ENCODE measurements at regions not wholly inside any gene's neighbourhood (a gene's known extent, or its start where the extent isn't known, plus 50 kb on each side); places are given as distances from the start of the nearest gene placed in this dataset.
"Not testable (repeated sequence)": the region's sequence is repeated elsewhere in the genome, so short reads cannot be mapped to it uniquely, and the experiment has no call there.

DNA sequence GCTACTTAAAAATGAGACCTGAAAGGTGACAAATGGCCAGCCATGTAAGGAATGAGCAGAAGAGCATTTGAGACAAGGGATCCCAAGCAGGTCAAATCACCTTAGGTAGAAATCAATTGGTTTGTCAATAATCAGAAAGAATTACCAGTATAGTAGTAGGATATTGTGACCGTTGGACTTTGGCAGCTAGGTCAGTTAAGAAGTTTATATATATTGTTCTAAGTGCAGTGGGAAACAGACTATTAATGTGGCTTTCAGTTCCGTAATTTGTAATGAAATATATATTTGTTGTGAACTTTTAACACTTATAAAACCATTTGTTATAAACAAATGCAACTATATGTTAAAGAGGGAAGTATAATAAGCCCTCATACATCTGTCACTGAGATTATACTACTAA, 807.9 kb upstream of the SPRY2 start:
- in situ Hi-C loops (cut with HindIII; ENCODE audit: low sequenced_read_pairs): no loop called here

DNA sequence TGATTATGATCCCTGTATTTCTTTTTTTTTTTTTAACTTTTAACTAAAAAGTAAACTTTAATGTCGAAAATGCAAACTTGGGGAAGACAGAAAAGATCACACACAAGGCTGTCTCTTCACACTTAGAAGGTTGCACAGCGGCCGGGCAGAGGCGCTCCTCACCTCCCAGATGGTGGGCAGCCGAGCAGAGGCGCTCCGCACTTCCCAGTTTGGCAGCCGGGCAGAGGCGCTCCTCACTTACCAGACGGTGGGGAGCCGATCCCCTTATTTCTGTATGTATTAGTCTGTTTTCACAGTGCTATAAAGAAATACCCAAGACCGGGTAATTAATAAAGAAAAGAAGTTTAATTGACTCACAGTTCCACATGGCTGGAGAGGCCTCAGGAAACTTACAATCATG, 805.6 kb upstream of the SPRY2 start:
- in situ Hi-C loops (cut with HindIII; ENCODE audit: low sequenced_read_pairs): not testable (repeated sequence)

DNA sequence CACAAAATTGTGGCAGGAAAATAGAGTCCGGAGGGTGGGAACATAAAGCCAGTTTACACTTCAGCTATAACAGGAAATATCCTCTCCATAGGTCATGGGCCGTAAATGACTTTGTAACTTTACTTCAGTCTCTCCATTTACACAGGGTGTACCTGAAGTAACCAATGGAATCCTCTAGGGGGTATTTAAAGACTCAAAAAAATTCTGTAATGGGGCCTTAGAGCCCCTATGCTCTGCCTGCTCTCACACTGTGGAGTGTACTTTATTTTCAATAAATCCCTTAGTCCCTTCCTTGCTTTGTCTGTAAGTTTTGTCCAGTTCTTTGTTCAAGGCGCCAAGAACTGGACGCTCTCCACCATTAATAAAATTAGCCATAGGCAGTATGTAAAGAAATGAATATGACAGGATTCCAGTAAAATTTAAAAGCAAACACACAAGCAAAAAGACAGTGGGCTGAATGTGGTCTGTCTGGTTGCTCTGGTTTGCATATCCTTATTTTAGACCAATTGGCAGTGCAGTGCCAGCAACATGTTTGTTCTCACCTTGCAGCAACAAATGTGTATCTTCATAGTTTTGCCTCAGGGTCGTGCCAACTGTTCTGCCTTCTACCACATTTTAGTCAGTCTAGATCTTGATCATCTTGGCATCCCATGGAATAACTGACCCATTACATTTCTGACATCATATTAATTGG, 801.5 kb upstream of the SPRY2 start:
- in situ Hi-C loops (cut with HindIII; ENCODE audit: low sequenced_read_pairs): no loop called here

DNA sequence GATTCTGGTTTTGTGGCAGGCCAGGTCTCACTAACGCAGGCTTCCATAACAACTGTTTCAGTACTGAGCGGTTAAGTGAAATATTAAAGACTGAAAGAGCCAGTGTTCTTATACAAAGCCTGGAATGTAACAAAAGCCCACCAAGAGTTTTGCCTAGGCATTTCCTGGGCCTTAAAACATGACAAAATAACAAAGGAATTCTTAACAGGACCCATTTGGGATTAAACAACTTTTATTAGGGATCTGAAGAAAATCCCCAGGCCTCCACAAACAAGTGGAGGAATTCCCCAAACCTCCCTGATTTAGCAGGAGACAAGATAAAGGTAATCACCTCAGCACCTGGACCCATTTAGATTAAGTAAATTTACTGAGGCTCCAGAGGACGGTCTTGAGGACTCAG, 799.7 kb upstream of the SPRY2 start:
- in situ Hi-C loops (cut with HindIII; ENCODE audit: low sequenced_read_pairs): no loop called here

DNA sequence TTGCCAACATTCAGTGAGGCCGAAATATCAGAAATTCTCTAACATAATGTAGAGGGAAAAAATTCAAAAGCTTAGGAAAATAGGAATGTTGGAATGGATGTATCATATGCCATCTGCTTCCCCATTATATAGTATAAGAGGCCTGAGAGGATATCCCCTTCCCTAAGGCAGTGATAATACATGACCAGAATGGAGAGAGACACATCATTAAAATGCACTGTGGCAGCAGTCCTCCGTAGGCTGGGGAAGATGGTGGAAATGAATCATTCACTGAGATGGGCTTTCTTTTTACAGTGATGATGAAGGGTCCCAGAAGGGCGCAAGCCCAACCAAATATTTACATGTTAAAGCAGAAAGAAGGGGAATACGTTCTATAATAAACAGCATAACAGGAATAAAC, 799.1 kb upstream of the SPRY2 start:
- in situ Hi-C loops (cut with HindIII; ENCODE audit: low sequenced_read_pairs): no loop called here

DNA sequence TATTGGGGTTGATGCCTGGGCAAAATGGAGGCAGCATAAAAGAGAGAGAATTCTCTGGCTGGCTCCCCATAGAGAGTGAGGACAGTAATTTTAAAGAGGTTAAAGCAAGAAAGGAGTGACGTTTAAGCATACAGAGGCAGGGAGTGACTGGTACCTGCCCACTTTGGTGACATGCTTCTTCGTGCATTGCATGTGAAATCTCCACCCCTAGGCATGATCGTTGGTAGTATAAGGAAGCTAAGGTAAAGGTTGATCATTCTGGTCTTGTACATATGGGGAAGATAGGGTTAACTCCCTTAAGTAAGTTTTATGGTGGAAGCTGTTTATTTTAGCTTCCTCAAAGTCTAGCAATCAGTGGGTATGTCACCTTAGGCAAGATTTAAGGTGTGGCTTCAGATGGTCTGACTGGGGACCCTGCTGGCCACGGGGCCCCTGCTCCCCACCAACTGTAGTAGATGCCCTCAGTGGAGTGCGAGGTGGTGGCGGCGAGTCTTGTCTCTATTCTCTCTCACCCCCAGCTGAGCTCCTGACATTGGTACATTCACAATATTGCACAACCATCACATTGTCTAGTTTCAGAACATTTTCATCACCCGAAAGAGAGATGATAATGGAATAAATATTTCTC, 797.5 kb upstream of the SPRY2 start:
- in situ Hi-C loops (cut with HindIII; ENCODE audit: low sequenced_read_pairs): no loop called here

DNA sequence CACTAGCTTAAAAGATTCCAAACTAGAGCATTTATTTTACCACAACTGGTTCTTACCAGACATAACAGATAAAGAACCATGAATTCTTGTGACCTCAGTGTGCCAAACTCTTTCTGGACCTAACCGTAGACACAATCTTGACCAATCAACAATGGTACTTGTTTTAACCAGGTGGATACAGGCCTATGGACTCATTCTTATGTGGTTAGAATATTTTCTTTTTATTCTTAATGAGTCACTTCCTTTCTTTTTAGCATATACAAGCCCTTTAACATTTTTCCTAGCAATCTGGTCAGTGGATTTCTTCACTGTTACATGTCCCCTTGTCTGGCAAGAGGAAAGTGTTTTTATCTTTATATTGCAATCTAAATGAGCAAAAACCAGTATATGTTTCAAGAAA, 792.1 kb upstream of the SPRY2 start:
- in situ Hi-C loops (cut with HindIII; ENCODE audit: low sequenced_read_pairs): no loop called here

DNA sequence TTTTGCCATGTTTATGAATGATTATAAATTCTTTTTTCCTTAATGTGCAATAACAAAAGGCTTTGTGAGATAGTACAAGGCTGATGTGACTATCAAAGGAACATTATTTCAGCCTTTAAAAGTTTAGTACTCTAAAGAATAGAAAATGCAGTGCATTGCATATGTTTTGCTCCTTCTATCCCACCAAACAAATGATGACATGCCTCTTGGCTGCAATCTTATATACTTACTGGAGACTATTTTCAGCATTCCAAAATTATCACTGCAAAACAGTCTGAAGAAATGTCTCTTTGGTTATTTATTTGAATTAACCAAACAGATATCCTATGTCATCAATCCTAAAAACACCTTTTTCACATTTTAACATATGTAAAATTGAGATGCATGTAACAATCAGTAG, 776.5 kb upstream of the SPRY2 start:
- in situ Hi-C loops (cut with HindIII; ENCODE audit: low sequenced_read_pairs): no loop called here

DNA sequence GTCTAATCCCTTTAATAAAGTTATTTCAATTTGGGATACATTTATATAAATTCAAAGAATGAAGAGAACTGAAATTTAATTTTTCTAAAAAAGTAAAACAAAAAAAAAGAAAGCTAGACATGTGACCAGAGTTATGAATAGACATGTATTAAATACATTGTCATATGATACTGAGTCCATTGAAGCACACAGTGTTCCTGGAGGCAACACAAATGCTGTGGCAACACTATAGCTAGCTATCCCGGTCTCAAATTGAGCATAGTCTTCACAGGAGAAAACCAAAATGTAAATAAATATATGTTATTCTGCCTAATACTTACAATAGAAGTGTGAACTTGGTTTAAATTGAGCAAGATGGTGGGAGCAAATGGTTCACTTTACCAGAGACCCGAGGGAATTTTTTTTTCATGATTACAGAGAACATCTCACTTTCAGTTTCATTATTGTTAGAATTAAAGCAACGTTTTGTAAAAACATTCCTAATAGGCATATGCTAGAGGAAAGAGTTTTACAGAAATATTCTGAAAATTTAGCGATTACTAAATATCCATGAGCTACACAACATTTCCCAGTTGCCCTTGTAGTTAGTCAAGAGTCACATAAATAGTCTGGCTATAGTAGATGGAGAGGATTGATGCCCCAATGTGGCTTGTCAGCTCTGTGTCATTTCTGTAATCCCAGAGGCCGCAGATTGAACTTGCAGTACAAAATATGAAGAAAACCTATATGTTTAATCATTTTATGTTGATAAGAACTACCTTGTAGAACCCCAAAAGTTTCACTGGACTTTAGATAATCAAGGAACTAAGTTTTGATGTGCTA, 775.7 kb upstream of the SPRY2 start:
- in situ Hi-C loops (cut with HindIII; ENCODE audit: low sequenced_read_pairs): no loop called here

DNA sequence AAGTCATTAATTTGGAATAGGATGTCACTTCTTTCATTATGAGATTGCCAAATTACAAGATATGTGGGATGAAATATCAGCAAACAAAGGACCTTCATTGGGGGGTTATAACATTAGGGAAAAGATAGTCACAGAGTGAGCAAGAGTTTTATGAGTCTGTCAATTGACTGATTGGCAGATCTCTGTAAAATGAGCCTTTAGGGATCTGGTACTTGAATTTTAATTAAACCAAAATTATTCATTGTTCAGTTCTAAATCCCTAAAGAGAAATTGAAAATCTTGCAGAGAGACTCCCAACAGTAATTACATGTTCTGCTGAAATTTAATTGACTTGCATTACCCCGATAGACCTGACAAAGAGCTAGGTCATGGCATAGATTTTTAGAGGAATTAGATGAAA, 768.1 kb upstream of the SPRY2 start:
- in situ Hi-C loops (cut with HindIII; ENCODE audit: low sequenced_read_pairs): no loop called here

DNA sequence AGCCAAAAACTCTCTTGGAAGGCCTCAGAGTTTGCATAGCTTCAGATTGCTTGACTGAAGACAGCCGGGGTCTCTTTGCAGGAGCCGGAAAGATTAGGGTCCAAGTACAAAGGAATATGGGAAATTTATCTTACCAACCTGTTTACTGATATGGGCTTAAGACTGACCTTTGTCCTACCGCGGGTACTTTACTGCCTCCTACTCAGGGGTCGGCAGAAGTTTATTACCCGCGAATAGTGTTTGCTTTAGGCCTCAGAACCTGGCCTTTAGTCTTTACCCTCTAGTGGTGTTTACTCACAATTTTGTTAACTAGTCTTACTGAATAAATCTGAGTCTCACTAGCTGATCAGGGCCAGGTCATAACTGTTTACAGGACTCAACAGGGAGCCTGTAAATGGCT, 765.4 kb upstream of the SPRY2 start:
- in situ Hi-C loops (cut with HindIII; ENCODE audit: low sequenced_read_pairs): no loop called here

DNA sequence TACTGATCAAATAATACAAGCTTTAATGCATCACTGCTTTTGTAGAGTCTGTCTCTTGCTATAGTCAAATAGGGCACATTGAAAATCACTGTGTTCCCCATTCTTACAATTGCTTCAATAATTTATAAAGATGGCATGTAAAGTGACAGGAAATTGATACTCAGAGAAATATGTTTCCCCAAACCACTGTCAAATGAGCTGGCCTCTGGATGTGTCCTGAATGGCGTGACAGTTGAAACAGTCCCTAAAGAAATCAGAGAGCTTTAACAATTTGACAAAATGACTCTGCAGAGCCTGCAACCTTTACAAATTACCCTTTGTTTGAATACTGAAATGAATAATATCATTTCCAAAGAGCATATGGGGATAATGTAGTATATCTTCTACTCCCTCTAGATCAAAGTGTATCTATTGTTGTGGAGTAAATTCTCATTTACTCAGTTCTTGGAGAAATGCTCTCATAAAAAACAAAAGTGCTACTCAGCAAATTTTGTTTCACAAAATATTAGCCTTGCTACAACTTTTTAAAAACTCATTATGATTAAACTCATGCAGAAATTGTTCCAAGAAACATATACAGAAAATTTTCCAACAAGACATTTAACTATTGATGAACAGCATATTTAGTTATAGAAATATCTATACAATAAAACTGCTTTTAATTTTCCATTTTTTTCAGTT, 763.2 kb upstream of the SPRY2 start:
- in situ Hi-C loops (cut with HindIII; ENCODE audit: low sequenced_read_pairs): no loop called here

DNA sequence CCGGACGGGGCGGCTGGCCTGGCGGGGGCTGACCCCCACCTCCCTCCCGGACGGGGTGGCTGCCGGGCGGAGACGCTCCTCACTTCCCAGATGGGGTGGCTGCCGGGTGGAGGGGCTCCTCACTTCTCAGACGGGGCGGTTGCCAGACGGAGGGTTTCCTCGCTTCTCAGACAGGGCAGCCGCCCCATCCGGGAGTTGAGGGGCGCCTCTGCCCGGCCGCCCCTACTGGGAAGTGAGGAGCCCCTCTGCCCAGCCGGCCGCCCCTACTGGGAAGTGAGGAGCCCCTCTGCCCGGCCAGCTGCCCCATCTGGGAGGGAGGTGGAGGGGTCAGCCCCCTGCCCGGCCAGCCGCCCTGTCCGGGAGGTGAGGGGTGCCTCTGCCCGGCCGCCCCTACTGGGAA, 761.1 kb upstream of the SPRY2 start:
- in situ Hi-C loops (cut with HindIII; ENCODE audit: low sequenced_read_pairs): not testable (repeated sequence)

DNA sequence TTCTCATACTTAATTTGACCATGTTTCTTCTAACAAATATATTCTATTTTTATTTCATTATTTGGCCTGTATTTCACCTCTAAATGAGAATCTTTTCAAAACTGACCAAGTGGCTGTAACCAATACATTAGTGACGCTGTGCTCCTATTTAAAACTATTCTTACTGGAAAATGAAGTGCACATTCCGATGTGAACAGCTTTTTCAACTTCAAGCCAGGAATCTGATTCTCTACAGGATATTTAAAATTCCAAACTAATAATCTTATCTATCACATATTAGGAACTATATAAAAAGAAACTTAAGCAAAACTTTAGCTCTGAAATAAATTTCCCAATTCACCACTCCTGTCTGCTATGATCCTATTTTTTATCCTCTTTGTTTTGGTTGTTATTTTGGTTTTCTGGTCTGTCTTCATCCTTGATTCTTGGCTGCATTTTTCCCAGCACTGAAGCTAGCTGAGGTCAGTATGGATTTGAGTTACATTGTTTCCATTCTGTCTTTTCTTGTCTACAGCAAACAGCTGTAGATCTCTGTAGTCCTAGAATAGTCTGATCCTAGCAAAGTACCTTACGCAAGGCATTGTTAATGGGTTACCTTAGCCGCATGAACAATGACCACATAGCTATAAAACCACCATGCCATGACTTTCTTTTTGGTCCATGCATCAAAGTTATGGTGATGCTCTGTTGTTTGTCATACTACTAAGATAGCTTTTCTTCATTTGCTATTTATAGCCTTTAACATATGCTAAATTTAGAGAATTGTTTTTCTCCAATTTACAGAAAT, 748.6 kb upstream of the SPRY2 start:
- in situ Hi-C loops (cut with HindIII; ENCODE audit: low sequenced_read_pairs): no loop called here

DNA sequence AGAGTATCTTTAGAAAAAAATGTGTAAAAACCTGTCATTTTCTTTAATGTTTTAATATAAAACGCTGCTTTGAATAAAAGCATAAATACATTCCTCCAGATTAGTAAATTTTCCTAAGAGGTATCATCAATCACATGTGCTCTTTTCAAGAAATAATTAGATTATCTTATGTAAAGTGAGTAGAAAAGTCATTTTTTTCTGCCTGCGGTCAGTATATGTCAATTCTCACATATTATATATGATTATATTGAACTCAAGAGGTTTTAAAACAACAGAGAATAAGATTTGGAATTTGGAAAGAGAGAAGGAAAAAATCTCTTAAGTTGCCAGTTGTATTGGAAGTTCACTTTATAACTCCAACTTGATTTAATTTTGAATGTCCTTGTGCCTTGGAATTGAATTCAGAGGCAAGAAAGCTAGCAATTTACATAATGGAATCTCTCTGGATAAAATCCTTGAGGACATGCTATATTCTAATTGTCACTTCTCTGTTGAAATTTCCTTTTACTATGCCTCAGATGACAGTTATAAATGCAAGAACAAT, 740.1 kb upstream of the SPRY2 start:
- in situ Hi-C loops (cut with HindIII; ENCODE audit: low sequenced_read_pairs): no loop called here

DNA sequence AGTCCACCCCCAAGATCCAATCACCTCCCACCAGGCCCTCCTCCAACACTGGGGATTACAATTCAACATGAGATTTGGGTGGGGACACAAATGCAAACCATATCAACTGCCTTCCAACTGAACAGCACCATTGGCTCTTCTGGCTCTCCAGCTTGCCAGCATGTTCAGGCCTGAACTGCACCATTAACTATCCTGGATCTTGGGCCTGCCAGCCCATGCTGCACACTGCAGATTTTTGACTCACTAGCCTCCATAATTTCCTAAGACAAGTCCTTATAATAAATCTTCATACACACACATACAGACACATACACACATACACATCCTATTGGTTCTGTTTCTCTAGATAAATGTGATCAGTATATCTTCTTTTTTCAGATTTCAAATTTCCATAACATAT, 737.1 kb upstream of the SPRY2 start:
- in situ Hi-C loops (cut with HindIII; ENCODE audit: low sequenced_read_pairs): no loop called here

DNA sequence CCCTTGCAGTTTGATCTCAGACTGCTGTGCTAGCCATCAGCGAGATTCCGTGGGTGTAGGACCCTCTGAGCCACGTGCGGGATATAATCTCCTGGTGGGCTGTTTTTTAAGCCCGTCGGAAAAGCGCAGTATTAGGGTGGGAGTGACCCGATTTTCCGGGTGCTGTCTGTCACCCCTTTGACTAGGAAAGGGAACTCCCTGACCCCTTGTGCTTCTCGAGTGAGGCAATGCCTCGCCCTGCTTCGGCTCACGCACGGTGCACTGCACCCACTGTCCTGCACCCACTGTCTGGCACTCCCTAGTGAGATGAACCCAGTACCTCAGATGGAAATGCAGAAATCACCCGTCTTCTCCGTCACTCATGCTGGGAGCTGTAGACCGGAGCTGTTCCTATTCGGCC, 728.9 kb upstream of the SPRY2 start:
- in situ Hi-C loops (cut with HindIII; ENCODE audit: low sequenced_read_pairs): not testable (repeated sequence)

DNA sequence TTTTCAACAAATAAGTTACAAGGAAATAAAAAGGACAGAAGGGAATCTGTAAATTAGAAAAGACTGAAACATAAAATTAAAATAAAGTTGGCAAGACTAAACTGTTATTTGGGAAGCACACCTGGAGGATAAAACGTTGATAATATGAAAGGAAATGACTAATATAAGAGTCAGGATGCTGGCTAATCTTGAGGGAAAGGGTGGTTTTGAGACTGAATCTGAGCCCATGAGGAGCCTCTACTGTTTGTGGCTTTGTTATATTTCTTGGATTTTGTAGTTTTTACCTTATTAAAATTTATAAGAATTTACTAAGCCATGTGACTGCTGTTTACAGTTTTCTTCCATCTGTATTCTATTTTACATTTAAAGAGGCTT, 718.0 kb upstream of the SPRY2 start:
- in situ Hi-C loops (cut with HindIII; ENCODE audit: low sequenced_read_pairs): no loop called here

DNA sequence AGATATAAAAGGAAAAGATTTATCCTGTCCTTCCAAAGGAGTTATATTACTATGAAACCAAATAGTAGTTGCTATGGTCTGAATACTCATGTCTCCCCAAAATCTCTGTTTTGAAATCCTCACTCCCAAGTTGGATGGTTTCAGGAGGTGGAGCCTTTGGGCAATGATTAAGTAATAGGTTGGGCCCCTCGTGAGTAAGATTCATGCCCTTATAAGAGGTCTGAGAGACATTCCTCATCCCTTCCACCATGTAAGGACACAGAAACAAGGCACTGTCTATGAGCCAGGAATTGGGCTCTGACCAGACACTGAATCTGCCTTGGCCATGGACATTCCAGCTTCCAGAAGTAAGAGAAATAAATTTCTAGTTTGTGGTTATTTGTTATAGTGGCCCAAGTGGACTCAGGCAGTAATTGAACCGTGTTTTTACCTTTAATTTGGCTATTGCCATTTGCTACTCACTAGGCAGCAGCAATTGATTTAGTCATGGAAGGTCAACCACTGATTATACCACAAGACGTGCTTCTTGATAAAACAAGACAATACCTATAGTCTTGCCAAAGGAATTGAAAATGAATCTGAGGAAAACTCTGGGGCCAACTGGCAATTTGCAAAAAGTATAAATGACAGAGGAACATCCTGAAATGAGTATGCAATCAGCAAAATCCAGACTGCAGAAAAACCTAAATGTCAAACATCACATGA, 717.4 kb upstream of the SPRY2 start:
- in situ Hi-C loops (cut with HindIII; ENCODE audit: low sequenced_read_pairs): no loop called here

DNA sequence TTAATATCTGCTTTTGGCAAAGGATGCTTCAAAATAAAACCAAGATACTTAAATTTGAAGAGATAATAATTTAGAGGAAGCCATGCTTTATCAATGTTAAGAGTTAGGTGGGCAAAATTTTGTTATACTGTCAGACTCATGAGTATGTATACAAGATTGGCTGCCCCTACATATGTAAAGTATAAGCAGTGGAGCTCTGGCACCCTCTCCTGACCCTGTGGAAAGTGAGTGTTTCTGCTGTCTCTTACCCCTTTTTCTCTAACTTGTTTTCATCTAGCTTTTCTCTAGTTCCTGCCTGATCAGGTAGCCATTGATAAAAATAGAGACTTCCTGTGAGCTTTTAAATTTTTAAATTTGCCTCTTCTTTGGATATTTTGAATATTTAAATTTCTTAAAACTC, 710.9 kb upstream of the SPRY2 start:
- in situ Hi-C loops (cut with HindIII; ENCODE audit: low sequenced_read_pairs): no loop called here

All from endothelial cell of hepatic sinusoid (primary cell).